Stimulated activated CD4-positive, alpha-beta T cell treated with anti-CD3 and anti-CD28 coated beads, Interleukin-4, amount 100 ng/mL, for 1 hour (primary cell): ENCODE measurements at regions not wholly inside any gene's neighbourhood (a gene's known extent, or its start where the extent isn't known, plus 50 kb on each side); places are given as distances from the start of the nearest gene placed in this dataset.
"Not testable (repeated sequence)": the region's sequence is repeated elsewhere in the genome, so short reads cannot be mapped to it uniquely, and the experiment has no call there.

Source experiments
- DNase-seq: peaks from one replicate; pipeline ENCODE4 v3.0.0-alpha.2; 2020

GRCh38 chr2:196502386-196502785 lies 137.1 kb upstream of the CCDC150 start:
- DNase-seq = no peak

GRCh38 chr2:196503398-196503797 lies 136.1 kb upstream of the CCDC150 start:
- DNase-seq = no peak

- no peak for DNase-seq
Measured at GRCh38 chr2:196504788-196505187, 134.7 kb upstream of the CCDC150 start.

GRCh38 chr2:196510246-196510645 lies 129.3 kb upstream of the CCDC150 start:
- DNase-seq = no peak

GRCh38 chr2:196511258-196512168 lies 128.0 kb upstream of the CCDC150 start:
- DNase-seq = no peak

- DNase-seq = no peak
Measured at GRCh38 chr2:196513796-196514526, 125.6 kb upstream of the CCDC150 start.

- DNase-seq = no peak
Measured at GRCh38 chr2:196514641-196515040, 124.9 kb upstream of the CCDC150 start.

- DNase-seq = no peak
Measured at GRCh38 chr2:196515051-196515450, 124.5 kb upstream of the CCDC150 start.

- no peak for DNase-seq
Measured at GRCh38 chr2:196515608-196516007, 123.9 kb upstream of the CCDC150 start.

GRCh38 chr2:196516564-196516963 lies 123.0 kb upstream of the CCDC150 start:
- DNase-seq = no peak

GRCh38 chr2:196520605-196521004 lies 118.9 kb upstream of the CCDC150 start:
- DNase-seq = no peak

GRCh38 chr2:196526981-196527725 lies 112.4 kb upstream of the CCDC150 start:
- not testable (repeated sequence) for DNase-seq

- no peak for DNase-seq
Measured at GRCh38 chr2:196528486-196529223, 110.9 kb upstream of the CCDC150 start.

- no peak for DNase-seq
Measured at GRCh38 chr2:196530910-196531309, 108.6 kb upstream of the CCDC150 start.

- no peak for DNase-seq
Measured at GRCh38 chr2:196533772-196534397, 105.6 kb upstream of the CCDC150 start.

GRCh38 chr2:196534495-196534894 lies 105.0 kb upstream of the CCDC150 start:
- no peak for DNase-seq

- no peak for DNase-seq
Measured at GRCh38 chr2:196535061-196535460, 104.5 kb upstream of the CCDC150 start.

- DNase-seq = no peak
Measured at GRCh38 chr2:196535742-196536141, 103.8 kb upstream of the CCDC150 start.

GRCh38 chr2:196537311-196537710 lies 102.2 kb upstream of the CCDC150 start:
- DNase-seq = no peak

GRCh38 chr2:196538189-196538588 lies 101.3 kb upstream of the CCDC150 start:
- no peak for DNase-seq

- DNase-seq = no peak
Measured at GRCh38 chr2:196538646-196539045, 100.9 kb upstream of the CCDC150 start.

- no peak for DNase-seq
Measured at GRCh38 chr2:196544906-196545433, 94.5 kb upstream of the CCDC150 start.
